Skeletal muscle satellite cell (primary cell): ENCODE measurements at regions not wholly inside any gene's neighbourhood (a gene's known extent, or its start where the extent isn't known, plus 50 kb on each side); places are given as distances from the start of the nearest gene placed in this dataset.

Experiments
- H3K27me3 ChIP-seq: 2 replicates; pipeline ENCODE4 v1.7.0; 2013; ENCODE audit warnings: low read length; ENCODE audit not compliant: control insufficient read depth, insufficient read depth
- H3K36me3 ChIP-seq: 2 replicates; pipeline ENCODE4 v1.7.0; 2013; ENCODE audit warnings: mild to moderate bottlenecking, control low read depth, low read length; ENCODE audit not compliant: insufficient read depth
- H3K4me1 ChIP-seq: 2 replicates; pipeline ENCODE4 v1.7.0; 2013; ENCODE audit warnings: low read length; ENCODE audit not compliant: control insufficient read depth, insufficient read depth
- H3K4me2 ChIP-seq: 2 replicates; pipeline ENCODE4 v1.7.0; 2013; ENCODE audit warnings: mild to moderate bottlenecking, low read length
- H3K4me3 ChIP-seq: 2 replicates; pipeline ENCODE4 v1.7.0; 2013; ENCODE audit warnings: low read length
- H3K9ac ChIP-seq: 2 replicates; pipeline ENCODE4 v1.7.0; 2013; ENCODE audit warnings: mild to moderate bottlenecking, low read depth, low read length, moderate library complexity
- H3K9me3 ChIP-seq: replicated peaks from 2 replicates; pipeline ENCODE4 v1.7.0; 2013; ENCODE audit warnings: mild to moderate bottlenecking, control low read depth, low read length

DNA sequence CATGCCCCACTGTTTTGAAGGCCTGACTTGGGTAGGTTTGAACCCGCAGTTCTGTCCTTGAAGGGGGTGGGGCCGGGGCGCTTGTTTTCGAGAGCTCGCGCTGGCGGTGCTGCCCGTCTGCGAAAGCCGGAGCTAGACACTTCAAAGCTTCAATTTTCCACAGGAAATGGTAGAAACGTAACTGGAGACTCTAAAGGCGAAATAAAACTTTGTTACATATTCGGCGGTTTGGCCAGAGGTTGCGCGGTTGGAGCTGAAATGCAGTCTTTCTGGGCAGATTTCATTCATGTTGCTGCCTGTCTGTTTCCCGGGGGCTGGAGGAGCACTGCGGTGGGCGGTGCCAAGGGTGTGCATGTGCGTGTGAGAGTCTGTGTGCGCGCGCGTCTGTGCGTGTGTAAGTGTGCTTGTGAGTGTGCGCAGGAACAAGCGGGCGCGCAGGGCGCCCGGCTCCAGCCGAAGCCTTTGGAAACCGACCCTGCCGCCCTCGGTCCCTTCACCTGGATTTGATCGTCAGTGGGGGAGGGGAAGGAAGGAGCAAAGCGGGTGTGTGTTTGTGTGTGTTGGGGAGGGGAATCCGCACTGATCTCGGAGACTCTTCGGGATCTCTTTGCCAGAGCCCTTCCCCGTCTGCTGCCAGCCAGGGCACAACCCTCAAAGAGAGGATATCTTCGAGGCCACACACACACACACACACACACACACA, 227.7 kb upstream of the CRY1 start:
- peaks cover 68% of the 10 kb centered on the region for H3K27me3 ChIP-seq
- no peaks in the 10 kb centered on the region for H3K9me3 ChIP-seq
- H3K4me3 ChIP-seq = peak overlapping the region; percentile 62
- no peak overlapping the region for H3K9ac ChIP-seq
- peak overlapping the region; percentile 95 for H3K4me2 ChIP-seq
- H3K4me1 ChIP-seq = peaks cover 30% of the 10 kb centered on the region
- no peaks in the 10 kb centered on the region for H3K36me3 ChIP-seq

DNA sequence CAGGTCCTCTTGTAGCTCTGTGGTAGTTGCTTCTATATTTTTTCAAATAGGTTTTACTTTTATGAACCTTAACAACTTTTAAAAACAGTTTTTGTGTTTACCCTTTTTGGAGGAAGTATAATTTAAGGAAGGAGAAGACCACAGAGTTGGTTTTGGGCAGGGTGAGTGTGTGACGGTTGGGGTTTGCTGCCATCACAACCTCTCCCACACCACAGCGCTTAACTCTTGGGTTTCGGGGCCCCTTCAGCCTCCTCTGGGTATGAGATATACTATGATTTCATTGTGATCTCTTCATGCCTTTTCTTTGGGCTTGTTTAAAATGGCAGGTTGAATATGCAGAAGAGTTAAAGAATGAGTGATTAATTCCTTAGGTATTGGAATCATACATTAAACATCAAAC, 228.7 kb upstream of the CRY1 start:
- Histone ChIP-seq H3K36me3 (no peaks in the 10 kb centered on the region), H3K4me2 (no peak overlapping the region), H3K9me3 (no peaks in the 10 kb centered on the region), H3K4me1 (peaks cover 30% of the 10 kb centered on the region), H3K27me3 (peaks cover 61% of the 10 kb centered on the region), H3K4me3 (no peak overlapping the region), H3K9ac (no peak overlapping the region)

DNA sequence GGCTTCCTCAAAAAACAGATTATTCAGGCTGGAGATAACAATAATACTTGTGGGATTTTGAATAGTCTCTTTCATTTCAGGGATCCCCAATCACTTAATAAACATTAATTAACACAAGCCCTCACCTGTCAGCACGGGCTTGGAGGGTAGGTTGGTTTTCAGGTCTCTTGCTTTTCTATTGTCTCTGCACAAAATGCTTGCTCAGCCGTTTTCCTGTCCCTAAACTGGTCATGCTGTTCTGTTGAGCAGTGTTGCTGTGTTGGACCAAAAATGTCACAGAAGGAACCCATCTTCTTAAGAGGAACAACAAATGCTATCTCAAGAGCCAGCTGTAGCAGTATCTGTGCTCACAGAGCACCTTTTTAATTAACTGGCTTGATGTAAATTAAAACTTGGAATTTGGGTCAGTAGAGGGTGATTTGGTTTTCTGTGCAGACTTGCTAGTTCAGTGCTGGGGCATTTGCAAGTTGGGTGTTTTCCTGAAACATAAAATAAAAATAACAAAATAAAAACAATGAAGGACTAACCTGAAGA, 231.8 kb upstream of the CRY1 start:
- H3K4me3 ChIP-seq = no peak overlapping the region
- H3K9me3 ChIP-seq = no peaks in the 10 kb centered on the region
- H3K27me3 ChIP-seq = peaks cover 43% of the 10 kb centered on the region
- no peak overlapping the region for H3K9ac ChIP-seq
- H3K36me3 ChIP-seq = no peaks in the 10 kb centered on the region
- no peak overlapping the region for H3K4me2 ChIP-seq
- peaks cover 16% of the 10 kb centered on the region for H3K4me1 ChIP-seq

DNA sequence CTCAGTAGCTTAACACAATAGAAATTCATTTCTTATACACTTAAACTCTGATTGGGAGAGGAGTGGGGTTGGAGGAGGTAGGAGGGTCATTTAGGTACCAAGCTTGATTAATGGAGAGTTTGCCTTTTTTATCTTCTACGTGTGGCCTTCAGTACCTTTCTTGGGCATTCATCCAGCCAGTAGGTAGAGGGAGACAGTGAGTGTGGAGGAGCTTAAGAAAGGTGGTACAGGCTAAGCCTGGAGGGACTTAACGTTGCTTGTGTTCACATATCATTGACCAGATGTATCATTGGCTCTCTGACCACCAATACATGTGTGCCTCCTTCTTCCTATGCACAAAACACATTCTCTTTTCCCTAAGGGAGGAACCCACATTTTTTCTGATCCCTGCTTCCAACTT, 232.9 kb upstream of the CRY1 start:
- H3K27me3 ChIP-seq = peaks cover 39% of the 10 kb centered on the region
- H3K9ac ChIP-seq = no peak overlapping the region
- H3K4me3 ChIP-seq = no peak overlapping the region
- peaks cover 5% of the 10 kb centered on the region for H3K4me1 ChIP-seq
- H3K4me2 ChIP-seq = no peak overlapping the region
- no peaks in the 10 kb centered on the region for H3K9me3 ChIP-seq
- H3K36me3 ChIP-seq = no peaks in the 10 kb centered on the region

DNA sequence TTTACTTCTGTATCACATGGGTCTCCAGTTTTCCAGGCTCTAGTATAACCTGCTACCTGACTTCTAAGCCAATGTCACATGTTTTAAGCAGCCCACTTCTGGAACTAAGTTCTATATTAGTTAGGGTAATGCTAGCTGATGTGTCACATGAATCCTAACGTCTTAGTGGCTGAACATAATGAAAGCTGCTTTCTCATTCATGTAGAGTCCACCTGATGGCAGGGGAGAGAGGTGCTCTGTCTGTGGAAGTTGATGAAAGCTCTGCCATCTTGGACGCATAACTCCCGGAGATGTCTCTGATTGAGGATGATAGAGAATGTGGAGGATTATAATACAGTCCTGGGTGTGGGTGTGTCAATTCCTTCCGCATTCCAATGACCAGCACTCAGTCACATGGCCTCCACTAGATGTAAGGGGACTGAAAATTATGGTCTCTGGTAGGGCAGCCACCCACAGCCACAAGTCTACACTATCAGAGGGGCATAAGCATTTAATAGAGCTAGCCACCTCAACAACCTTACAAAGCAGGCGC, 234.4 kb upstream of the CRY1 start:
- Histone ChIP-seq H3K9ac (no peak overlapping the region), H3K27me3 (peaks cover 25% of the 10 kb centered on the region), H3K4me1 (peaks cover 5% of the 10 kb centered on the region), H3K4me2 (no peak overlapping the region), H3K36me3 (no peaks in the 10 kb centered on the region), H3K9me3 (no peaks in the 10 kb centered on the region), H3K4me3 (no peak overlapping the region)

DNA sequence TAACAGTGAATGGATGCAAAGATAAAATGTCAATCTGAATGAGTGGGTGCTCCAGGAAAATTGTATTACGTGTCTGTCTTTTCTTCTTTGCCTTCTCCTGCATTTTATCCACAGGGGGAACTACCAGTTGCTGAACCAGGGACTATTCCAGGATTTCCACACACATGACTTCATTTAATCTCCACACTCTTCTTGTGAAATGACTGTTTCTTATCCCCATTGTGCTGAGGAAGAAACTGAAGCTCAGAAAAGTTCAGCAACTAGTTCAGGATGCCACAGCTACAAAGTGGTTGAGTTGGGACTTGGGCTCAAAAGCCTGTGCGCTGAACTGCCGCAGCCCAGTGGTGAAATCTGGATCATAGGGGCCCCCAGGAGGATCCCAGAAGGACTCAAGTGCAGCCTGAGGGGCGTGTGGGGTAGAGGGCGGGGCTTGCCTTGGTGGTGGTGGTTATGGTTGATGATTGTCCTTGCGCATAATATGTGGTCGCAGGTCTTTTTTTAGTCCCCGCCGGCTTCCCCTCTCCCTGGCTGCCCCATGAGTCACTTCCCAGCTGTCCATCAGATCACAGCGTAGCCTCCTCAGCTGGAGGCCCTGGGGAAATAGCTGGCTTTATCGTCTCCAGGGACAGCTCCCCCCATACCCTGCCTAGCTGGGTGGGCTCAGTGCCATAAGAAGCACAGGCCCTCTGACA, 235.2 kb upstream of the CRY1 start:
- no peaks in the 10 kb centered on the region for H3K36me3 ChIP-seq
- H3K9me3 ChIP-seq = no peaks in the 10 kb centered on the region
- no peak overlapping the region for H3K4me3 ChIP-seq
- H3K27me3 ChIP-seq = peaks cover 19% of the 10 kb centered on the region
- H3K9ac ChIP-seq = no peak overlapping the region
- no peak overlapping the region for H3K4me2 ChIP-seq
- peaks cover 5% of the 10 kb centered on the region for H3K4me1 ChIP-seq

DNA sequence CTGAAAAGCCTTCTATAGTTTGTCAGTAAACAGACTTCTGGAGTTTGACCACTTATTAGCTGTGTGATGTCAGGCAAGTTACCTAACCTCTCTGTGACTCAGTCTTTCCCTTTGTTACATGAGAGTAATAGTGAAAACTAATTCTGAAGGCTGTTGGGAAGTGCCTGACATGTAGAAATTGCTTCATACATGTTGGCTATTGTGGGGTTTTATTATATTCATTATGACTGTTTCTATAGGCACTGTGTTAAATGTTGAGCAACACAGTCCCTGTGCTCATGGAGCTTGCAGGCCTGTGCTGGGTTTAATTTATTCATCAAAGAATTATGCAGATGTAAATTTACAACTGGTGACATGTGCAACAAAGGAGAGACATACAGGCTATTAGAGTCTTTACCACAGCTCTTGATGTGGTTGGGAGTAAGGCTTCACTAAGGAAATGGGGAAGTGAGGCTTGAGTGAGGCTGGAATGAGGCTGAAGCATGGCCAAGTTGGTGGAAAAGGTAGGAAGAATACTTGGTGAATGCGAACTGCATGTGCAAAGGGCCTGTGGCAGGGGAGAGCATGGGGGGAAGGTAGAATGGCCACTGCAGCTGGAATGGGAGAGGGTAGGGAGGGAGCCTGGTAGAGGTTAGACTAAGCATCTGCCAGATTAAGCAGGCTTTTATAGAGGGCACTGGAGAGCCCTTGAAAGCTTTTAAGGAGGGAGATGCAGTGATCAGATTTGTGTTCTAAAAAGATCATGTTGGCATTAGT, 236.4 kb upstream of the CRY1 start:
- H3K4me3 ChIP-seq = no peak overlapping the region
- H3K9ac ChIP-seq = no peak overlapping the region
- no peaks in the 10 kb centered on the region for H3K36me3 ChIP-seq
- H3K27me3 ChIP-seq = peaks cover 13% of the 10 kb centered on the region
- no peak overlapping the region for H3K4me2 ChIP-seq
- peaks cover 5% of the 10 kb centered on the region for H3K4me1 ChIP-seq
- no peaks in the 10 kb centered on the region for H3K9me3 ChIP-seq

DNA sequence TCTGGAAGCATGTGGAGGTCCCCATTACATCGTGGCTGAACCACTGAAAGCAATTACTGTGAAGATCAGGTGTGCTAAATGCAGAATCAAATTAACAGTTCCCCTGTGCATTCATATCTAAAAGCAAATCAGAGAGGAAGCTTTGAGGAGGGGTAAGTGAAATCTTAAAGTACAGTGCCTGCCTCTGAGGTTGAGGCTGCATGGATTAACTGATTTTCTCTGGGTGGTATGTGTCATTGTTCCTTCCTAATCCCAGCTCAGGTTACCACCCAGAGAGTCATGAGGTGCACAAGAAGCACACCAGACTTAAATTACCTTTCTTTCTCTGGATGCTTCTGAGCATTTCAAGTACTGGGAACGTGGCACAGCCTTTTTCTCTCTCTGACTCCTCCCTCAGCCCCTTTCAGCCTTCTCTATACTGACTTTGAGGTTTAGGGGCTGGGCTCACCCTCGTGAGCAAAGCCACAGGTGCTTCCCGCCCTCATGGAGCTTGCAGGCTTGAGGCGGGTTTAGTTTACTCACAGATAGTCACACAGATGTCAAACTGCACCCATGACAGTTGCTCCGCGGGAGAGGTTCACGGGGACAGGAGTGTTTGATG, 237.6 kb upstream of the CRY1 start:
- H3K4me3 ChIP-seq = no peak overlapping the region
- H3K4me2 ChIP-seq = no peak overlapping the region
- H3K9me3 ChIP-seq = no peaks in the 10 kb centered on the region
- H3K27me3 ChIP-seq = peaks cover 17% of the 10 kb centered on the region
- peaks cover 5% of the 10 kb centered on the region for H3K4me1 ChIP-seq
- H3K9ac ChIP-seq = no peak overlapping the region
- H3K36me3 ChIP-seq = no peaks in the 10 kb centered on the region

DNA sequence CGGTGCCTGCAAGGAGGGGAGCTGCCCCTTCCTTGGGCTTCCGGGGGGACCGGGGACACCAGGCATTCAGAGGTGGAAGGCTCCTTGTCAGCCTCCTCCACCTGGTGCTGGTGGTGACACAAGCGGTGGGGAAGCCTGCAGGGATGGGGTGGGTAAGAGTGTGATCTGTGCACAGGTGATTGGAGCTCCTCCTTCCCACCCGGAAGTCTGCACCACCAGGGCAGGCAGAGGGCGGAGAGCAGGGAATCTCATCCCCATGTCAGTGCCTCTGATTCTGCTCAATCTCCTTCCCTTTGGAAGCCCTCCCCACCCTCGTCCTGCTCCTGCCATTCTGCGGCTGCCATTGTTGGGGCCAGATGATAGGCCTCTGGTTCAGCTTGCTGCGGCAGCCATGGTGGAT, 238.1 kb upstream of the CRY1 start:
- Histone ChIP-seq H3K36me3 (no peaks in the 10 kb centered on the region), H3K4me3 (no peak overlapping the region), H3K4me2 (no peak overlapping the region), H3K27me3 (peaks cover 19% of the 10 kb centered on the region), H3K9ac (no peak overlapping the region), H3K9me3 (no peaks in the 10 kb centered on the region), H3K4me1 (peaks cover 5% of the 10 kb centered on the region)

DNA sequence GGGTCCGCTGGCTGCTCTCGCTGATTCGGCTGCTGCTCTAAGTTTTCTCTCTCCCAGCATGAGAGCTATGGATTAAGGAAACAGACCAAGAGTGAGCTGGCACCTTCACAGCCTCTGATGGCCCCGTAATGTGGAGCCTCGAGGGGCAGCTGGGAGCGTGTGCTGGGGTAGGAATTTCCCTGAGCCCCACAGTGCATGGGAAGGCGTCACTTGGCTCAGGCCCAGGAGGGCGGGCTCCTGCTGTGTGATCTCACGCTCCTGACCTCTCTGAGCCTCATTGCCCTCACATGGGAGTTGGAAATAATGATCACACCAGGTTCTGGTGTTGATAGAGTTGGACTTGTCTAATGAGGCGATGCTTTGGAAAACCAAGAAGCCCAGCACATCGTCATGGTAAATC, 238.6 kb upstream of the CRY1 start:
- Histone ChIP-seq H3K9me3 (no peaks in the 10 kb centered on the region), H3K36me3 (no peaks in the 10 kb centered on the region), H3K9ac (no peak overlapping the region), H3K4me3 (no peak overlapping the region), H3K4me1 (peaks cover 7% of the 10 kb centered on the region), H3K27me3 (peaks cover 23% of the 10 kb centered on the region), H3K4me2 (no peak overlapping the region)

DNA sequence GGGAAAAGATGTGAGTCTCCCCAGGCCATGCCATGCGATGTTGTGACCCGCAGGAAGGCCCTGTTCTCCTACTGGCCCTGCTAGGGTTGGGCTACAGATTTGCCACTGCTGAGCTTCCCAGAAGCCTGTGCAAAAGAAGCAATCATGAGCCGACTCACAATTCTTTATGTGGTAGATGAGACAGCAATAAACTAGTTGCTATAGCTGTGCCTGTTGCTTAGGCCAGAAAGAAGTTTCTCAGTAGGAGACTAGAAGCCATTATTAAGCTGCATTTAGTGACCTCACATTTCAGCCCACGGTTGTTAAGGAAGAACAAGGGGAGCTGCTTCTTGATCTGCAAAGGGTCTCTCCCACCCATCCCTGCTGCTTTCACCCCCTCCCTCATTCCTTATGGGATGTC, 239.4 kb upstream of the CRY1 start:
- H3K4me3 ChIP-seq = no peak overlapping the region
- no peaks in the 10 kb centered on the region for H3K36me3 ChIP-seq
- no peaks in the 10 kb centered on the region for H3K9me3 ChIP-seq
- H3K27me3 ChIP-seq = peaks cover 30% of the 10 kb centered on the region
- peaks cover 8% of the 10 kb centered on the region for H3K4me1 ChIP-seq
- no peak overlapping the region for H3K9ac ChIP-seq
- H3K4me2 ChIP-seq = no peak overlapping the region
